Psoas muscle (tissue), 7 donors: ENCODE measurements at regions not wholly inside any gene's neighbourhood (a gene's known extent, or its start where the extent isn't known, plus 50 kb on each side); places are given as distances from the start of the nearest gene placed in this dataset.

Source experiments
- ATAC-seq, 4 donors: fragments of 200-7000 bp; cut with Tn5 transposase; one replicate each; pipeline ENCODE4 v1.9.1; 2020; ENCODE audit warnings: moderate library complexity in 3 of 4, mild to moderate bottlenecking in 2 of 4
- DNase-seq, 2 donors: peaks; one replicate each; pipeline ENCODE4 v3.0.0-alpha.2; 2020
- H3K27ac ChIP-seq: fragments of 200-600 bp; one replicate; pipeline ENCODE4 v1.8.0; 2022
- H3K27me3 ChIP-seq, 3 donors: fragments of 200-600 bp in 1 of 3; one replicate each; pipeline versions ENCODE4 v1.6.1 to v1.8.0; 2013 to 2022; ENCODE audit warnings: low read length in 2 of 3, mild to moderate bottlenecking in 2 of 3, moderate library complexity in 1 of 3; ENCODE audit not compliant: insufficient read depth in 3 of 3
- H3K36me3 ChIP-seq, 2 donors: fragments of 200-600 bp in 1 of 2; one replicate each; pipeline versions ENCODE4 v1.6.1 to v1.8.0; 2013 to 2022; ENCODE audit warnings: low read depth in 1 of 2, mild to moderate bottlenecking in 1 of 2, moderate library complexity in 1 of 2; ENCODE audit not compliant: insufficient read depth in 1 of 2
- H3K4me1 ChIP-seq: fragments of 200-600 bp; one replicate; pipeline ENCODE4 v1.8.0; 2022
- H3K4me3 ChIP-seq: fragments of 200-600 bp; one replicate; pipeline ENCODE4 v1.8.0; 2022; ENCODE audit warnings: mild to moderate bottlenecking
- H3K9me3 ChIP-seq: fragments of 200-600 bp; one replicate; pipeline ENCODE4 v1.8.0; 2022
- CTCF ChIP-seq: fragments of 200-600 bp; IDR thresholded peaks from one replicate; pipeline ENCODE4 v1.8.0; 2022; ENCODE audit warnings: antibody characterized with exemption
- WGBS, 3 donors: extraction: QIAGEN DNeasy Blood & Tissue Kit; methylation state at CpG; one replicate each; pipeline versions ENCODE4 v1.1.6 to v1.1.7; 2013; 5-methylcytosine and 5-hydroxymethylcytosine counted together
- intact Hi-C, 2 donors: fragments of 100-400 bp; cut with DNase I; formaldehyde crosslinking; loops; one replicate each; pipeline versions ENCODE4 v1.11.0 to v1.14.2; 2022
- donor health status: healthy with polysubstance abuse.
- donor health status: DM: no; HTN: no; CAD: no; lungs with moderate emphysema.
- donor health status: Bipolar disorder and iron deficiency.
- donor health status: healthy.
- donor health status: DM: yes; HTN: yes; CAD: no.
- donor health status: DM: no; HTN: no; CAD: no.
- donor health status: DM: yes; HTN: yes; CAD: no.

GRCh38 chr16:9593440-9593839 lies 502.0 kb downstream of the HAPSTR1 start:
- ATAC-seq = no peak
- Histone ChIP-seq H3K4me1 (no peaks in the 10 kb centered on the region), H3K4me3 (no peak overlapping the region), H3K9me3 (no peaks in the 10 kb centered on the region), H3K36me3 (no peaks in the 10 kb centered on the region), H3K27me3 (peaks cover 0 to 3% (median 3%) of the 10 kb centered on the region in 3 donors), H3K27ac (no peak overlapping the region)
- no peak for DNase-seq
- TF ChIP-seq CTCF = no peak
- WGBS, 3 donors = 28 to 49% (median 33%) methylated on average over 1 of the region's 1 CpG
- intact Hi-C loops = no loop called here

GRCh38 chr16:9594047-9594446 lies 502.6 kb downstream of the HAPSTR1 start:
- DNase-seq (no peak), ATAC-seq (no peak)
- 78 to 88% (median 87%) methylated on average over 2 of the region's 2 CpGs for WGBS, 3 donors
- Histone ChIP-seq H3K36me3 (no peaks in the 10 kb centered on the region), H3K4me3 (no peak overlapping the region), H3K27me3 (peaks cover 0 to 3% (median 3%) of the 10 kb centered on the region in 3 donors), H3K4me1 (no peaks in the 10 kb centered on the region), H3K9me3 (no peaks in the 10 kb centered on the region), H3K27ac (no peak overlapping the region)
- TF ChIP-seq CTCF = no peak
- intact Hi-C loops = no loop called here

- no peak for ATAC-seq
- Histone ChIP-seq H3K27ac (no peak overlapping the region), H3K27me3 (peaks cover 0 to 3% (median 3%) of the 10 kb centered on the region in 3 donors), H3K4me3 (no peak overlapping the region), H3K9me3 (no peaks in the 10 kb centered on the region), H3K36me3 (no peaks in the 10 kb centered on the region), H3K4me1 (no peaks in the 10 kb centered on the region)
- DNase-seq = no peak
- WGBS, 3 donors = 43 to 65% (median 48%) methylated on average over 2 of the region's 2 CpGs
- intact Hi-C loops = no loop called here
- no peak for TF ChIP-seq CTCF
These were observed 503.5 kb downstream of the HAPSTR1 start for GRCh38 chr16:9594946-9595345.

- no peak for ATAC-seq
- DNase-seq = no peak
- Histone ChIP-seq H3K27me3 (peaks cover 0 to 3% (median 3%) of the 10 kb centered on the region in 3 donors), H3K4me1 (no peaks in the 10 kb centered on the region), H3K36me3 (no peaks in the 10 kb centered on the region), H3K9me3 (no peaks in the 10 kb centered on the region), H3K27ac (no peak overlapping the region), H3K4me3 (no peak overlapping the region)
- no peak for TF ChIP-seq CTCF
- intact Hi-C loops = no loop called here
- 53 to 76% (median 59%) methylated on average over 3 of the region's 3 CpGs for WGBS, 3 donors
These were observed 503.9 kb downstream of the HAPSTR1 start for GRCh38 chr16:9595393-9595792.

GRCh38 chr16:9596788-9597187 lies 505.3 kb downstream of the HAPSTR1 start:
- Histone ChIP-seq H3K4me1 (no peaks in the 10 kb centered on the region), H3K36me3 (no peaks in the 10 kb centered on the region), H3K27ac (no peak overlapping the region), H3K9me3 (no peaks in the 10 kb centered on the region), H3K27me3 (peaks cover 0 to 3% (median 3%) of the 10 kb centered on the region in 3 donors), H3K4me3 (no peak overlapping the region)
- 91 to 94% (median 93%) methylated on average over 4 of the region's 4 CpGs for WGBS, 3 donors
- TF ChIP-seq CTCF = no peak
- DNase-seq (no peak), ATAC-seq (no peak)
- intact Hi-C loops = no loop called here
